K562 (cell line): ENCODE measurements at regions not wholly inside any gene's neighbourhood (a gene's known extent, or its start where the extent isn't known, plus 50 kb on each side); places are given as distances from the start of the nearest gene placed in this dataset.

ENCODE experiments used
- ATAC-seq: fragments of 200-7000 bp; cut with Tn5 transposase; 3 replicates; pipeline ENCODE4 v1.9.1; 2020; ENCODE audit warnings: moderate library complexity
- BruUV-seq: library from RNA; stranded (reverse); fragments of 400-500 nt; replicated peaks from 2 replicates; lab custom pipeline; 2021; lab: Mats Ljungman, UMichigan
- CTCF ChIA-PET: fragments of 300-600 bp; formaldehyde crosslinking; extraction: SDS; loops from one replicate; lab custom pipeline; 2021; ENCODE audit warnings: low intra/inter-chr PET ratio; lab: Yijun Ruan, JAX
- POLR2A ChIA-PET: fragments of 300-600, 350-650 bp; sonication (Branson Sonifier 250); formaldehyde crosslinking; extraction: SDS; loops from one replicate; lab custom pipeline; 2021; ENCODE audit warnings: antibody characterized with exemption, inconsistent platforms; lab: Yijun Ruan, JAX
- DNase-seq, 4 experiments: peaks; one replicate each; pipeline versions ENCODE4 v3.0.0 to v3.0.0-alpha.2; 2011 to 2018; ENCODE audit warnings: low spot score in 3 of 4, mixed read lengths in 3 of 4; ENCODE audit errors: extremely low read depth in 1 of 4
- FAIRE-seq: peaks from 2 replicates; lab custom pipeline; 2011; peaks lifted over from hg19 to GRCh38; lab: Jason Lieb, UNC
- H2AFZ ChIP-seq: 2 replicates; pipeline ENCODE4 v1.6.0; 2011; ENCODE audit warnings: low read depth, low read length, control low read depth, inconsistent platforms
- H3K27ac ChIP-seq: fragments of 200-600 bp; 3 replicates; pipeline ENCODE4 v1.8.0; 2011; ENCODE audit warnings: low read depth, mild to moderate bottlenecking, control low read depth, inconsistent platforms, low read length, moderate library complexity, mixed read lengths; ENCODE audit errors: extremely low read depth
- H3K27me3 ChIP-seq, 2 experiments: fragments of 300-600 bp in 1 of 2; 2 replicates in 1 of 2; 3 replicates in 1 of 2; pipeline versions ENCODE4 v1.6.0 to v1.8.0; 2011; ENCODE audit warnings: inconsistent platforms in 2 of 2, low read length in 2 of 2, mild to moderate bottlenecking in 1 of 2, mixed read lengths in 1 of 2, moderate library complexity in 1 of 2; ENCODE audit not compliant: control insufficient read depth in 2 of 2, insufficient read depth in 2 of 2
- H3K36me3 ChIP-seq: fragments of 300-600 bp; 3 replicates; pipeline ENCODE4 v1.8.0; 2011; ENCODE audit warnings: mild to moderate bottlenecking, low read length, inconsistent platforms; ENCODE audit not compliant: control insufficient read depth, insufficient read depth
- H3K4me1 ChIP-seq, 2 experiments: fragments of 200-600 bp in 1 of 2; replicated peaks in 1 of 2; 2 replicates in 1 of 2; 3 replicates in 1 of 2; pipeline versions ENCODE4 v1.5.1 to v1.8.0; 2011; ENCODE audit warnings: inconsistent platforms in 2 of 2, low read length in 2 of 2, mild to moderate bottlenecking in 1 of 2, mixed read lengths in 1 of 2, moderate library complexity in 1 of 2; ENCODE audit not compliant: control insufficient read depth in 2 of 2, insufficient read depth in 2 of 2
- H3K4me2 ChIP-seq: 2 replicates; pipeline ENCODE4 v1.6.1; 2011; ENCODE audit warnings: low read length, control low read depth, inconsistent platforms, mixed read lengths; ENCODE audit not compliant: insufficient read depth
- H3K4me3 ChIP-seq: fragments of 200-600 bp; sonication (generic), shearing (Covaris generic); 2 replicates; pipeline ENCODE4 v1.5.1; 2016; ENCODE audit warnings: control low read depth, inconsistent platforms
- H3K79me2 ChIP-seq: fragments of 200-600 bp; 3 replicates; pipeline ENCODE4 v1.8.0; 2011; ENCODE audit warnings: low read length, inconsistent platforms; ENCODE audit not compliant: control insufficient read depth, insufficient read depth
- H3K9ac ChIP-seq, 2 experiments: 2 replicates each; pipeline versions ENCODE4 v1.6.0 to v1.6.1; 2011; ENCODE audit warnings: low read depth in 2 of 2, low read length in 2 of 2, control low read depth in 1 of 2, inconsistent platforms in 1 of 2, mild to moderate bottlenecking in 1 of 2, mixed read lengths in 1 of 2; ENCODE audit not compliant: insufficient read depth in 1 of 2
- H3K9me1 ChIP-seq: one replicate; pipeline ENCODE4 v1.6.0; 2011; ENCODE audit warnings: inconsistent platforms, mild to moderate bottlenecking, low read length, moderate library complexity; ENCODE audit not compliant: control insufficient read depth, insufficient read depth
- H3K9me3 ChIP-seq: replicated peaks from 2 replicates; pipeline ENCODE4 v1.5.1; 2011; ENCODE audit warnings: low read depth, low read length, inconsistent platforms; ENCODE audit not compliant: control insufficient read depth, insufficient read depth
- H4K20me1 ChIP-seq: replicated peaks from 2 replicates; pipeline ENCODE4 v1.6.1; 2011; ENCODE audit warnings: low read length, inconsistent platforms, mixed read lengths; ENCODE audit not compliant: control insufficient read depth, insufficient read depth
- ARID3B ChIP-seq: fragments of 250-450 bp; sonication (Bioruptor Pico); IDR thresholded peaks from 2 replicates; pipeline ENCODE4 v1.4.0; 2020; ENCODE audit warnings: borderline replicate concordance
- CAMTA2 ChIP-seq: fragments of 250-450 bp; sonication (Bioruptor Pico); conservative IDR thresholded peaks from 2 replicates; pipeline ENCODE4 v1.5.1; 2022
- CTBP1 ChIP-seq: fragments of 450-650 bp; IDR thresholded peaks from 2 replicates; pipeline ENCODE4 v1.6.1; 2016; ENCODE audit warnings: borderline replicate concordance
- GABPB2 ChIP-seq: fragments of 250-450 bp; sonication (Bioruptor Pico); conservative IDR thresholded peaks from 2 replicates; pipeline ENCODE4 v1.5.1; 2021; ENCODE audit warnings: mild to moderate bottlenecking
- HEY1 ChIP-seq: fragments of 250-450 bp; sonication (Bioruptor Pico); IDR thresholded peaks from 2 replicates; pipeline ENCODE4 v1.5.0; 2020; ENCODE audit warnings: mild to moderate bottlenecking, moderate library complexity, borderline replicate concordance
- MYNN ChIP-seq, 2 experiments: sonication (generic); formaldehyde crosslinking in 1 of 2; IDR thresholded peaks; 2 replicates each; pipeline versions ENCODE4 v1.5.0 to v1.6.1; 2016 to 2020; ENCODE audit warnings: antibody characterized with exemption in 1 of 2, missing genetic modification reagents in 1 of 2
- NR1H2 ChIP-seq: sonication (generic); formaldehyde crosslinking; IDR thresholded peaks from 2 replicates; pipeline ENCODE4 v1.4.0; 2020; ENCODE audit warnings: mild to moderate bottlenecking, missing genetic modification reagents
- RERE ChIP-seq: sonication (generic); formaldehyde crosslinking; IDR thresholded peaks from 2 replicates; pipeline ENCODE4 v1.8.0; 2023; ENCODE audit warnings: missing genetic modification reagents, mild to moderate bottlenecking, borderline replicate concordance
- SETDB1 ChIP-seq: IDR thresholded peaks from one replicate; pipeline ENCODE4 v1.6.1; 2012; ENCODE audit warnings: low read length, control low read depth, inconsistent platforms
- STAT6 ChIP-seq: sonication (generic); formaldehyde crosslinking; IDR thresholded peaks from 2 replicates; pipeline ENCODE4 v1.8.1; 2023; ENCODE audit warnings: mild to moderate bottlenecking, missing genetic modification reagents
- WGBS: fragments of 100-300 bp; shearing (Covaris generic); methylation state at CpG from one replicate; pipeline ENCODE4 v1.1.6; 2016; ENCODE audit warnings: low coverage, mixed read lengths; ENCODE audit not compliant: insufficient coverage; ENCODE audit errors: missing lambda C conversion rate; 5-methylcytosine and 5-hydroxymethylcytosine counted together
- in situ Hi-C: fragments of 300-500 bp; cut with MboI; formaldehyde crosslinking; loops from 4 replicates; pipeline ENCODE4 v1.15.0; 2018; ENCODE audit warnings: inconsistent platforms, mixed read lengths
- intact Hi-C: fragments of 100-400 bp; cut with micrococcal nuclease; formaldehyde crosslinking; loops from 2 replicates; pipeline ENCODE4 v1.14.2; 2022
- TF ChIP-seq, protein P1 (sequence below): fragments of 450-650 bp; IDR thresholded peaks from 2 replicates; pipeline ENCODE4 v1.7.0; 2016; ENCODE audit warnings: borderline replicate concordance

DNA sequence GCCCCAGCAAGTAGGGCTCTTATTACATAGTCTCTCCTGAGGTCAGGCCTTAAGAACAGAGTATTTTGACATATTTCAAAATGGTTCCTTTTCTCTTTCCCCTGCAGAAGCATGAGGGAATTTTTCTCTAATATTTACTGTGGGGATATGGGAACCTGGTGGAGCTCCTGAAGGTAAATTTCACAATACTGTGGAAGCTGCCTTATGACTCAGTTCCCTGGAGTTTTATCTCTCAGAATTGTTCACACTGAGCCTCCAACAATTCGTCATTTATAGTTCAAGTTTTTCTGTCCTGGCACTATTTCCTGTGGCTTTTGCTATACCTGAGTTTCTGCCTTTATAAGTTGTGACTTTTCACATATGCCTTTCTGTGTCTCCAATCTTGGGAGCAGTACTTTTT is 607.2 kb upstream of the NDST4 start:
- DNase-seq: no peak
- ChIA-PET CTCF (no interaction called here), POLR2A (no interaction called here)
- FAIRE-seq: no peak
- BruUV-seq: no TSS peak
- no peaks in the 10 kb centered on the region for H3K79me2 ChIP-seq
- H3K9me1 ChIP-seq: no peaks in the 10 kb centered on the region
- H3K4me3 ChIP-seq: no peak overlapping the region
- H3K36me3 ChIP-seq: no peaks in the 10 kb centered on the region
- no peak overlapping the region for H3K4me2 ChIP-seq
- 0% methylated on average over 1 of the region's 1 CpG for WGBS
- intact Hi-C loops: no loop called here
- H3K4me1 ChIP-seq: no peaks in the 10 kb centered on the region
- H3K9ac ChIP-seq: no peak overlapping the region
- no peak overlapping the region for H3K27ac ChIP-seq
- H2AFZ ChIP-seq: no peak overlapping the region
- no peak for ATAC-seq
- in situ Hi-C loops: no loop called here
- H3K9me3 ChIP-seq: no peaks in the 10 kb centered on the region
- no peaks in the 10 kb centered on the region for H3K27me3 ChIP-seq
- no peaks in the 10 kb centered on the region for H4K20me1 ChIP-seq
- no peak for TF ChIP-seq NR1H2 (CRISPR knock-in tag)
- TF ChIP-seq HEY1 (CRISPR knock-in tag): no peak
- TF ChIP-seq RERE (CRISPR knock-in tag): no peak
- no peak for TF ChIP-seq ARID3B
- TF ChIP-seq STAT6 (CRISPR knock-in tag): no peak
- TF ChIP-seq MYNN (IDR thresholded peaks at IDR 0.05): no peak
- no peak for TF ChIP-seq MYNN (CRISPR knock-in tag; IDR thresholded peaks at IDR 0.05)
- TF ChIP-seq, protein P1, sequence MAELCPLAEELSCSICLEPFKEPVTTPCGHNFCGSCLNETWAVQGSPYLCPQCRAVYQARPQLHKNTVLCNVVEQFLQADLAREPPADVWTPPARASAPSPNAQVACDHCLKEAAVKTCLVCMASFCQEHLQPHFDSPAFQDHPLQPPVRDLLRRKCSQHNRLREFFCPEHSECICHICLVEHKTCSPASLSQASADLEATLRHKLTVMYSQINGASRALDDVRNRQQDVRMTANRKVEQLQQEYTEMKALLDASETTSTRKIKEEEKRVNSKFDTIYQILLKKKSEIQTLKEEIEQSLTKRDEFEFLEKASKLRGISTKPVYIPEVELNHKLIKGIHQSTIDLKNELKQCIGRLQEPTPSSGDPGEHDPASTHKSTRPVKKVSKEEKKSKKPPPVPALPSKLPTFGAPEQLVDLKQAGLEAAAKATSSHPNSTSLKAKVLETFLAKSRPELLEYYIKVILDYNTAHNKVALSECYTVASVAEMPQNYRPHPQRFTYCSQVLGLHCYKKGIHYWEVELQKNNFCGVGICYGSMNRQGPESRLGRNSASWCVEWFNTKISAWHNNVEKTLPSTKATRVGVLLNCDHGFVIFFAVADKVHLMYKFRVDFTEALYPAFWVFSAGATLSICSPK: no peak
- no peak for TF ChIP-seq GABPB2 (CRISPR knock-in tag)
- TF ChIP-seq CAMTA2 (CRISPR knock-in tag): no peak
- TF ChIP-seq CTBP1: no peak
- TF ChIP-seq SETDB1: no peak
